ENCODE measurements at regions not wholly inside any gene's neighbourhood (a gene's known extent, or its start where the extent isn't known, plus 50 kb on each side); places are given as distances from the start of the nearest gene placed in this dataset.
"Not testable (repeated sequence)": the region's sequence is repeated elsewhere in the genome, so short reads cannot be mapped to it uniquely, and the experiment has no call there.

DNA sequence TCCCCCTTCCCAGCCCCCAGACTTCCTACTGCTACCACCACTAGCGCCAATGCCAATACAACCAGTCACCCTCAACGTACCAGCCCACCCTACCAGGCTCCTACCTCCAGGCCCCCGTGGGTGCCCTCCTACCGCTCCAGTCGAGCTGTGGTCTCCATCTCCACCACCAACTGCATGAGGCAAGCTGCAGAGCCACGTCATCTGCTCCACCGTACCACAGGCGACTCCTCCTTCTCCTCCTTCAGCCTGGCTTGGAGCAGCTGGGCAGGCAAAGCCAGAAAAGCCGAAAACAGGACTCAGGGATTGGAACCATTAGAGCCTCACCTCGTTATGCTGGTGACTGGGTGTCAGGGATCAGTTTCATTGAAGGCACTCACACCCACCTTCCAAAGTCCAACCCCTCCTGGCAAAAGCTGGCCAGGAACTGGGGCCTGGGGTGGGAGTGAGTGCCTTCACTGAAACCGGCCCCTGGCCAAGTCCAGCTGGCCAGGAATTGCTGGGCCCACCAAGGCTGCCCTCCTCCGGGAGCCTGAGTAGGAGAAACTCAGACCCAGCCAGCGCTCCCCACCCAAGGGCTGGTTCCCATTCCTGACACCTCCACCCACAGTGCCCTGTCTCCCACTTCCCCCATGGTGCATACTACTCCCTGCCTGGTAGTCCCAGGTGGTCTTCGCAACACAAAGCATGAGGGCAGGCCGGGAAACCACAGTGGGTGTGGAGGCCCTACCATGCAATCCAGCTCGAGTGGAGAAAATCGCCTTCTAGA, 176.2 kb downstream of the USP22 start:
- not testable (repeated sequence) for TF ChIP-seq POLR2AphosphoS5, POLR2A (IDR thresholded peaks at IDR 0.05)
- TF ChIP-seq, protein P1, sequence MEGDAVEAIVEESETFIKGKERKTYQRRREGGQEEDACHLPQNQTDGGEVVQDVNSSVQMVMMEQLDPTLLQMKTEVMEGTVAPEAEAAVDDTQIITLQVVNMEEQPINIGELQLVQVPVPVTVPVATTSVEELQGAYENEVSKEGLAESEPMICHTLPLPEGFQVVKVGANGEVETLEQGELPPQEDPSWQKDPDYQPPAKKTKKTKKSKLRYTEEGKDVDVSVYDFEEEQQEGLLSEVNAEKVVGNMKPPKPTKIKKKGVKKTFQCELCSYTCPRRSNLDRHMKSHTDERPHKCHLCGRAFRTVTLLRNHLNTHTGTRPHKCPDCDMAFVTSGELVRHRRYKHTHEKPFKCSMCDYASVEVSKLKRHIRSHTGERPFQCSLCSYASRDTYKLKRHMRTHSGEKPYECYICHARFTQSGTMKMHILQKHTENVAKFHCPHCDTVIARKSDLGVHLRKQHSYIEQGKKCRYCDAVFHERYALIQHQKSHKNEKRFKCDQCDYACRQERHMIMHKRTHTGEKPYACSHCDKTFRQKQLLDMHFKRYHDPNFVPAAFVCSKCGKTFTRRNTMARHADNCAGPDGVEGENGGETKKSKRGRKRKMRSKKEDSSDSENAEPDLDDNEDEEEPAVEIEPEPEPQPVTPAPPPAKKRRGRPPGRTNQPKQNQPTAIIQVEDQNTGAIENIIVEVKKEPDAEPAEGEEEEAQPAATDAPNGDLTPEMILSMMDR (IDR thresholded peaks at IDR 0.05) = not testable (repeated sequence)
